HG03575 (cell line): ENCODE measurements at regions not wholly inside any gene's neighbourhood (a gene's known extent, or its start where the extent isn't known, plus 50 kb on each side); places are given as distances from the start of the nearest gene placed in this dataset.

Experiments used
- ATAC-seq: cut with Tn5 transposase; IDR thresholded peaks from one replicate; pipeline ENCODE4 v1.9.1; 2021; ENCODE audit not compliant: unreplicated experiment, insufficient number of reproducible peaks, low FRiP score; ENCODE audit errors: extremely low read depth

- ATAC-seq = no peak
These were observed 155.5 kb upstream of the FGGY start for GRCh38 chr1:59141267-59141863.

GRCh38 chr1:59142311-59143132 lies 154.4 kb upstream of the FGGY start:
- ATAC-seq = no peak

GRCh38 chr1:59143133-59143487 lies 153.8 kb upstream of the FGGY start:
- ATAC-seq = no peak

- ATAC-seq = no peak
These were observed 153.1 kb upstream of the FGGY start for GRCh38 chr1:59143811-59144210.

GRCh38 chr1:59144959-59145358 lies 151.9 kb upstream of the FGGY start:
- no peak for ATAC-seq

- no peak for ATAC-seq
These were observed 150.8 kb upstream of the FGGY start for GRCh38 chr1:59146056-59146455.

GRCh38 chr1:59146651-59147358 lies 150.1 kb upstream of the FGGY start:
- no peak for ATAC-seq

- no peak for ATAC-seq
These were observed 147.5 kb upstream of the FGGY start for GRCh38 chr1:59149435-59149834.

- no peak for ATAC-seq
These were observed 146.1 kb upstream of the FGGY start for GRCh38 chr1:59150577-59151386.

GRCh38 chr1:59151387-59151761 lies 145.5 kb upstream of the FGGY start:
- ATAC-seq = no peak

GRCh38 chr1:59151860-59152259 lies 145.0 kb upstream of the FGGY start:
- ATAC-seq = no peak

- no peak for ATAC-seq
These were observed 144.4 kb upstream of the FGGY start for GRCh38 chr1:59152511-59152910.

- ATAC-seq = no peak
These were observed 142.5 kb upstream of the FGGY start for GRCh38 chr1:59154401-59154800.

- ATAC-seq = no peak
These were observed 141.5 kb upstream of the FGGY start for GRCh38 chr1:59155351-59155750.

GRCh38 chr1:59156051-59156450 lies 140.8 kb upstream of the FGGY start:
- ATAC-seq = no peak

- no peak for ATAC-seq
These were observed 140.2 kb upstream of the FGGY start for GRCh38 chr1:59156526-59157199.

- no peak for ATAC-seq
These were observed 138.6 kb upstream of the FGGY start for GRCh38 chr1:59158321-59158720.

- ATAC-seq = no peak
These were observed 137.2 kb upstream of the FGGY start for GRCh38 chr1:59159557-59160203.
